HepG2 (cell line): ENCODE measurements at regions not wholly inside any gene's neighbourhood (a gene's known extent, or its start where the extent isn't known, plus 50 kb on each side); places are given as distances from the start of the nearest gene placed in this dataset.

Source experiments
- ATAC-seq: fragments of 200-7000 bp; cut with Tn5 transposase; 3 replicates; pipeline ENCODE4 v1.9.1; 2020; ENCODE audit warnings: mild to moderate bottlenecking, moderate library complexity
- BruUV-seq: library from RNA; stranded (reverse); fragments of 400-500 nt; replicated peaks from 2 replicates; lab custom pipeline; 2021; lab: Mats Ljungman, UMichigan
- CTCF ChIA-PET: fragments of 300-600 bp; formaldehyde crosslinking; extraction: SDS; loops from one replicate; lab custom pipeline; 2021; ENCODE audit warnings: low total read pairs, inconsistent platforms, low intra/inter-chr PET ratio; lab: Yijun Ruan, JAX
- POLR2A ChIA-PET: fragments of 350-600 bp; sonication (Branson Sonifier 250); formaldehyde crosslinking; loops from one replicate; lab custom pipeline; 2020; ENCODE audit warnings: antibody characterized with exemption, inconsistent platforms; lab: Yijun Ruan, JAX
- DNase-seq: peaks from one replicate; pipeline ENCODE4 v3.0.0-alpha.2; 2015; ENCODE audit warnings: low spot score
- FAIRE-seq: peaks from 3 replicates; lab custom pipeline; 2011; peaks lifted over from hg19 to GRCh38; lab: Jason Lieb, UNC
- H2AFZ ChIP-seq: one replicate; pipeline ENCODE4 v1.6.1; 2011; ENCODE audit warnings: low read length, inconsistent platforms
- H3K27ac ChIP-seq: fragments of 300-600 bp; 3 replicates; pipeline ENCODE4 v1.8.0; 2011; ENCODE audit warnings: mixed run types, mild to moderate bottlenecking, mixed read lengths, low read length, inconsistent platforms; ENCODE audit not compliant: insufficient read depth; ENCODE audit errors: extremely low read length
- H3K27me3 ChIP-seq, 2 experiments: fragments of 200-600 bp in 1 of 2; 2 replicates in 1 of 2; 3 replicates in 1 of 2; pipeline versions ENCODE4 v1.6.0 to v1.8.0; 2011; ENCODE audit warnings: low read length in 2 of 2, mild to moderate bottlenecking in 2 of 2, moderate library complexity in 2 of 2, inconsistent platforms in 1 of 2; ENCODE audit not compliant: insufficient read depth in 2 of 2, control insufficient read depth in 1 of 2
- H3K36me3 ChIP-seq, 2 experiments: fragments of 200-600 bp in 1 of 2; replicated peaks in 1 of 2; 2 replicates in 1 of 2; 3 replicates in 1 of 2; pipeline versions ENCODE4 v1.5.1 to v1.8.0; 2011; ENCODE audit warnings: low read length in 2 of 2, inconsistent platforms in 1 of 2; ENCODE audit not compliant: insufficient read depth in 2 of 2, control insufficient read depth in 1 of 2
- H3K4me1 ChIP-seq: 2 replicates; pipeline ENCODE4 v1.5.1; 2012; ENCODE audit warnings: low read length, inconsistent platforms; ENCODE audit not compliant: insufficient read depth
- H3K4me2 ChIP-seq: 2 replicates; pipeline ENCODE4 v1.6.0; 2011; ENCODE audit warnings: low read depth, low read length, inconsistent platforms
- H3K4me3 ChIP-seq, 3 experiments: fragments of 200-600 bp in 1 of 3; sonication (generic), shearing (Covaris generic) in 1 of 3; replicated peaks in 1 of 3; 2 replicates each; pipeline ENCODE4 v1.5.1; 2011 to 2016; ENCODE audit warnings: low read length in 3 of 3, inconsistent platforms in 2 of 3, low read depth in 2 of 3, mild to moderate bottlenecking in 2 of 3, control low read depth in 1 of 3, mixed read lengths in 1 of 3; ENCODE audit not compliant: insufficient read depth in 1 of 3
- H3K79me2 ChIP-seq: one replicate; pipeline ENCODE4 v1.6.1; 2011; ENCODE audit warnings: low read length, inconsistent platforms; ENCODE audit not compliant: insufficient read depth
- H3K9ac ChIP-seq: 2 replicates; pipeline ENCODE4 v1.6.0; 2011; ENCODE audit warnings: mild to moderate bottlenecking, low read depth, low read length, inconsistent platforms; ENCODE audit not compliant: insufficient read depth
- H3K9me3 ChIP-seq: 2 replicates; pipeline ENCODE4 v1.5.1; 2012; ENCODE audit warnings: mild to moderate bottlenecking, low read length
- H4K20me1 ChIP-seq: 2 replicates; pipeline ENCODE4 v1.6.0; 2011; ENCODE audit warnings: inconsistent platforms, mild to moderate bottlenecking, low read length, moderate library complexity; ENCODE audit not compliant: insufficient read depth
- AGO2 ChIP-seq: fragments of 200-400 bp; formaldehyde crosslinking; optimal IDR thresholded peaks from 2 replicates; pipeline ENCODE3; 2017; ENCODE audit warnings: mild to moderate bottlenecking, low read depth, low read length, moderate library complexity
- BCL6 ChIP-seq: IDR thresholded peaks from 2 replicates; pipeline ENCODE4 v1.6.1; 2016; ENCODE audit warnings: missing genetic modification reagents, missing compliant biosample characterization
- KAT7 ChIP-seq: IDR thresholded peaks from 2 replicates; pipeline ENCODE4 v1.6.1; 2018; ENCODE audit warnings: borderline replicate concordance, missing compliant biosample characterization
- NR3C1 ChIP-seq: sonication (generic); formaldehyde crosslinking; IDR thresholded peaks from 2 replicates; pipeline ENCODE4 v1.4.0; 2020; ENCODE audit warnings: missing genetic modification reagents
- PRDM10 ChIP-seq: sonication (generic); formaldehyde crosslinking; IDR thresholded peaks from 2 replicates; pipeline ENCODE4 v1.4.0; 2020; ENCODE audit warnings: low read depth, missing genetic modification reagents
- SMARCC2 ChIP-seq: fragments of 450-650 bp; IDR thresholded peaks from 2 replicates; pipeline ENCODE4 v1.6.1; 2017; ENCODE audit warnings: antibody characterized with exemption, mild to moderate bottlenecking
- SNAPC4 ChIP-seq: sonication (generic); formaldehyde crosslinking; IDR thresholded peaks from 2 replicates; pipeline ENCODE4 v1.4.0; 2020; ENCODE audit warnings: mild to moderate bottlenecking, missing genetic modification reagents
- TRIM22 ChIP-seq: fragments of 450-650 bp; IDR thresholded peaks from 2 replicates; pipeline ENCODE4 v1.6.1; 2017
- XBP1 ChIP-seq: sonication (generic); formaldehyde crosslinking; IDR thresholded peaks from 2 replicates; pipeline ENCODE4 v1.5.0; 2020; ENCODE audit warnings: missing genetic modification reagents
- ZBTB21 ChIP-seq: sonication (generic); formaldehyde crosslinking; IDR thresholded peaks from 2 replicates; pipeline ENCODE4 v1.4.0; 2020; ENCODE audit warnings: missing genetic modification reagents
- ZBTB33 ChIP-seq: sonication (generic); formaldehyde crosslinking; IDR thresholded peaks from 2 replicates; pipeline ENCODE4 v1.4.0; 2020; ENCODE audit warnings: missing genetic modification reagents
- ZNF205 ChIP-seq: IDR thresholded peaks from 2 replicates; pipeline ENCODE4 v1.6.1; 2018; ENCODE audit warnings: missing biosample characterization, missing genetic modification reagents
- ZNF501 ChIP-seq: sonication (generic); formaldehyde crosslinking; IDR thresholded peaks from 2 replicates; pipeline ENCODE4 v1.5.1; 2020; ENCODE audit warnings: mild to moderate bottlenecking, moderate library complexity, missing genetic modification reagents
- in situ Hi-C: cut with HindIII; loops from 2 replicates; pipeline ENCODE4 v1.10.0; 2017; ENCODE audit warnings: low pct_unique_long_range_greater_than_20kb; ENCODE audit not compliant: extremely low pct_ligation_motif_present
- intact Hi-C: fragments of 100-400 bp; cut with micrococcal nuclease; formaldehyde crosslinking; loops from one replicate; pipeline ENCODE4 v1.10.0; 2022; ENCODE audit not compliant: unreplicated experiment

GRCh38 chr19:28939236-28939635 lies 273.7 kb downstream of the UQCRFS1 start:
- Histone ChIP-seq H3K4me3 (no peak overlapping the region), H3K27ac (no peak overlapping the region), H2AFZ (no peak overlapping the region), H4K20me1 (no peaks in the 10 kb centered on the region), H3K9ac (no peak overlapping the region), H3K4me2 (no peak overlapping the region), H3K4me1 (no peaks in the 10 kb centered on the region), H3K27me3 (no peaks in the 10 kb centered on the region), H3K79me2 (no peaks in the 10 kb centered on the region), H3K36me3 (no peaks in the 10 kb centered on the region), H3K9me3 (peaks cover 4% of the 10 kb centered on the region; the same call in 1 of the 2 replicates)
- FAIRE-seq: no peak
- CTCF ChIA-PET: no interaction called here
- BruUV-seq: no TSS peak
- intact Hi-C loops: no loop called here
- in situ Hi-C loops: no loop called here
- POLR2A ChIA-PET: no interaction called here
- DNase-seq: no peak
- ATAC-seq: no peak
- TF ChIP-seq PRDM10 (CRISPR knock-in tag): no peak
- TF ChIP-seq KAT7 (CRISPR knock-in tag): no peak
- TF ChIP-seq AGO2: no peak
- TF ChIP-seq TRIM22: no peak
- TF ChIP-seq SMARCC2: no peak
- no peak for TF ChIP-seq ZNF205 (CRISPR knock-in tag)
- TF ChIP-seq XBP1: no peak
- TF ChIP-seq ZBTB21 (CRISPR knock-in tag): no peak
- TF ChIP-seq BCL6 (CRISPR knock-in tag): no peak
- TF ChIP-seq NR3C1 (CRISPR knock-in tag): no peak
- TF ChIP-seq SNAPC4: no peak
- no peak for TF ChIP-seq ZNF501 (CRISPR knock-in tag)
- no peak for TF ChIP-seq ZBTB33 (CRISPR knock-in tag)
